ENCODE measurements at regions not wholly inside any gene's neighbourhood (a gene's known extent, or its start where the extent isn't known, plus 50 kb on each side); places are given as distances from the start of the nearest gene placed in this dataset.

DNA sequence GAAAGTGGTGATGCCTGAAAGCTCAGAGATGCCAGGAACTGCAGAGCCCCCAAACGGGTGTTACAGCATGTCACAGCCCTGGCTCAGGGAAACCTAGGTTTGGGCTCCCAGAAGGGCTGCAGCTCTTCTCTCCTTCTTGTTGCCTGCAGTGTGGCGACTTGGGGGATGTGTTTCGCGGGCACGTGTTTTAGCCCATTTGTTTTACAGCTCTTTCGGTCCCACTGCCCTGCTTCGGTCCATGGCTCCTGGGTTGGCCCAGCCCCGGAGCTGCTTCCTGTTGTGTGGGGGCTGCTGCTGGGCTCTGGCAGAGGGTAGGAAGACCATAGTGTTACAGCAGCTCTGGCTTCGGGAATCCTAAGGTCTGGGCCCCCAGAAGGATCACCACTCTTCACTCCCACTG is 222.9 kb upstream of the RIOK2 start:
- no peak for DNase-seq (ENCODE audit: low spot score)

DNA sequence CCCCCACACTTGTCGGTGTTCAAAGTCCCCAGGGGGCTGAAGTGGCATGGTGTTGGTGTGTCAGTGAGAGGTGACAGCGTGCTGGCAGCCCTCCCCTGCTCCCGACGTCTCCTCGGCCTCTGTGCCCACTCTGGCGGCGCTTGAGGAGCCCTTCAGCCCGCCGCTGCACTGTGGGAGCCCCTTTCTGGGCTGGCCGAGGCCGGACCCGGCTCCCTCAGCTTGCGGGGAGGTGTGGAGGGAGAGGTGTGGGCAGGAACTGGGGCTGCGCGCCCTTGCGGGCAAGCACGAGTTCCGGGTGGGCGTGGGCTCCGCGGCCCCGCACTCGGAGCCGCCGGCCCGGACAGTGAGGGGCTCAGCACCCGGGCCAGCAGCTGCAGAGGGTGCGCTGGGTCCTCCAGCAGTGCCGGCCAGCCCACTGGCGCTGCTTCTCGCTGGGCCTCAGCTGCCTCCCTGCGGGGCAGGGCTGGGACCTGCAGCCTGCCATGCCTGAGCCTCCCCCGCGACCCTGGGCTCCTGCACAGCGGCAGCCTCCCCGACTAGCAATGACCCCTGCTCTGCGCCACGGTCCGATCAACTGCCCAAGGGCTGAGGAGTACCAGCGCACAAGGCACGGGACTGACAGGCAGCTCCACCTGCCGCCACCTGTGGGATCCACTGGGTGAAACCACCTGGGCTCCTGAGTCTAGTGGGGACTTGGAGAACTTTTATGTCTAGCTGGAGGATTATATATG is 224.1 kb upstream of the RIOK2 start:
- DNase-seq (ENCODE audit: low spot score) = no peak

DNA sequence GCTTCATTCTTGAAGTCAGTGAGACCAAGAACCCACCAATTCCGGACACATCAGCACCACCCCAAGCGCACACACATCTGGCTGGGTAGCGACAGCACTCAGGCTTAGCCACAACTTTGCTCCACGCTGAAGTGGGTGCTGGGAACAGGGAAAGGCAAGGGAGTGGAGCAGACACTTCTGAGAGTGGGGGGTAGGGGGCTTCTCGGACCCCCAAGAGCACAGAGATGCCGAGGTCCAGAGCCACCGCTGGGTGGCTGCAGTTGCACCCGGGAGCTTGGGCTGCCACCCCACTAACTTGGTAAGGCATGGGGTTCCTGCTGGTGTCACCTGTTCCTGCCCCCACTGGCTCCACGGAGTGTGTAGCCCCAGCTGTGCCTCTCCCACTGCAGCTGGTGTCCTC is 225.3 kb upstream of the RIOK2 start:
- DNase-seq (ENCODE audit: low spot score) = no peak

DNA sequence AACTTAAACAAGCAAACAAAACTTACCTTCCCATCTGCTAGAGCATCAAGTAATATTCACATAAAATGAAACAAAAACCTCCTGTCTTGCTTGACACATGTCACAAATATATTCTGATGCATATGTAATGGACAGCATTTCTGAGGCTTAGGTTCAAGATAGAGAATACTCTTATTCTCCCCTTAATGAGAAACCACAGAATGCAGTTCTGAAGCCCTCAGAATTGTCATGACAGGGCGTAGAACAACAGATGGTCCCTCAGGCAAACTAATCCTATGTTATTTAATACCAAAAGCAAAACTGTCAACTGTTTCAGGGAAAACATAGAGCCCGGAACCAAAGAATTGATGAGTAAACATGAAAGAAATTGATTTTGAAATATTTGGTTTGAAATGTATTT is 229.9 kb upstream of the RIOK2 start:
- DNase-seq (ENCODE audit: low spot score) = no peak

DNA sequence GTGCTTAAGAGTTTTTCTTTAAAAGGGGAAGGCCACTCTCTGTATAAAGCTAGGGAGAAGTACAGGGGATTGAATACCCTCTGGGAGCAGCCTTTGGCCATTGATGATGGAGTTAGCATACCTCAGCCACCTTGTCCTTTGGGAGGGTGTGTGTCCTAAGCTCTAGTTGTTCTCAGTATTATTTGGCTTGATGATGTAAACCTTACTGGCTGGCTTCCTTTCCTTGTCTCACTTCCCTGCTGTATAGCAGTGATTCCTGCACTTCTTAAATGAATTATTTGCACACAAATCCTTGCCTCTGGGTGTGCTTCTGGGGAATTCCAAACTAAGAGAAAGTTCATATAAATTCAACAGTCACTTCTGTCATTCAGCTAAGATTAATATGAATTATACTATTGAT is 234.9 kb upstream of the RIOK2 start:
- DNase-seq (ENCODE audit: low spot score) = no peak

DNA sequence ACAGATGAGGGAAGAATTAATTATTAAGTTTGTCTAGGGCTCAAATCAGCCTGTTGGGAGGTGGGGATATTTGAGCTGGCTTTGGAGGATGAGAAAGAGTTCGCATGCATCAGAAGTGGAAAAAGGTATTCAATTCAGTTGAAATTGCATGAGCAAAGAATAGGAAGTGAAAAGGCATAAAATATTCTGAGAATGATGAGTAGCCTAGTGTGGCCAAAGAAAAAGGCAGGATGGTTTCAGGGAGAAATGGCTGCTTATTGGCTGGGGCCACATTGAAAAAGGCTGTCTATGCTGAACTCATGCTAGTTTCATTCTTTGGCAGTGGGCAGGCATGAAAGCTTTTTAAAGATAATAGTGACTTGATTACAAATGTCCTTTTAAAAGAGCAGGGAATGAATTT is 235.4 kb upstream of the RIOK2 start:
- DNase-seq (ENCODE audit: low spot score) = no peak

DNA sequence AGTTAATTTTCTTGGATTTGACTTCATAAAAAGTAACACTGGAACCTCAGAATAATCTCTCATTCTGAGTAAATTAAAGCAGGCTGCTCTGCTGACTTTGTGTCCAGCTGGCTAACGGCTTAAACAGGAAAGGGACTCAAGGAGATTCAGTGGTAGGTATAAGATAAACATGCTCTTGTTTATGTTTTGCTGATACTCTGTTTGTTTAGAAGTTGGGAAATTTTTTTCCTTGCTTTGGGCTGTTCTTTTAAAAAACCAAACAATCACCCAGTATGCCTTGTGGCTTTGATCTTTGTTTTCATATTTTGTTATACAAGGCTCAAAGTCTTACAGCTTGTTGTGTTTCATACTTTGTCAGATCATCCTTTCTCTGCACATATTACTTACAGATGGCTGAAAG is 237.6 kb upstream of the RIOK2 start:
- no peak for DNase-seq (ENCODE audit: low spot score)

DNA sequence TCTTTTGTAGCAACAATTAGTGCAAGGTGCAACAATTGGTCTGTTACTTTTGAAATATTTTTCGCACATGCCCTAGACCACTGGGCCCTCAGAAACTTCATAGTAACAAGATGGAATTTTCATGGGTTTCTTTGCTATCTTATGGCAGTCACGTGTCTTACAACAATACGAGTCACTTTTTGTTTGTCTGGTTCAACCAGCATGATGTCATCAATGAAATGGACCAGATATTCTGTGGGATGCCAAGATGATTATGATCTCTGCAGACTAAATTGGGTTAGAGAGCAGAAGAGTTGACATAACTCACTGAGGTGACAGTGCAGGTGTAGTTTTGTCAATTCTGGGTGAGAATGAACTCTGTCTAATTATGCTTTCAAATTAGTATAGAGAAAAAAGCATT is 239.6 kb upstream of the RIOK2 start:
- no peak for DNase-seq (ENCODE audit: low spot score)

DNA sequence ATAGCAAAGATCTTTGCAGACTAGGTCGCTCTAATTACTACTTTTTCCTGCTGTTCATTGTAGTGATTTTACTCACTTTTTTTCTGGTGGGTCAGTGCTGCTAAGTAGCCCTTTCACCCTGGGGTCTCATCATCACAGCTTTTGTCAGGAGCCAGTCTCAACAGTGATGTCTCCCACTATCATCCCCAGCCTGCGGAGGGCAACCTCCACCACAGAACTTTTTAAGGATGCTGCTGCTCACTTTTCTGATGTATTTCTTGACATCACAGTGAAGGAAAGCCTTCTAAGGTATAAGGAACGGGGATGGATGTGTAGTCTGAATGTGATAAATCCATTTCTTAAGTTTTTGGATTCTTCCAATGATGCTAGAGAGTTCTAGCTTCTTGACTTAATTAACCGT is 242.5 kb upstream of the RIOK2 start:
- no peak for DNase-seq (ENCODE audit: low spot score)

DNA sequence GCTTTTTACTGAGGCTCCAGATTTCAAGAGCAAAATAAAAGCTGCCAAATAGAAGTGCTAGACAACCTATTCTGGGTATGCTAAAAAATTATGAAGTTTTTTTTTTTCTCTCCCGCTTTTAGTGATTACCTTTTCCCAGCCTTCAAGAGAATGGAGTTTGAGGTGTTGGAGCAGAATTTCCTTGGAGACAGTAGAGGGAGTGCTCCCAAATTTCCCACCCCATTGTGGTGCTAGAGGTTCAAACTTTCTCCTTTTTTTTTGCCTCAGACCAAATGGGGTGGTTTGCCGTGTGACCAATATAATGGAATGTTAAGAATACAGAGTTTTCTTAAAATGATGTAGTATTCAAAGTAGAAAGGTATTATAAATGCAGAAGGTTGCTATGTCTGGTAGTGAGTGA is 244.2 kb upstream of the RIOK2 start:
- no peak for DNase-seq (ENCODE audit: low spot score)

DNA sequence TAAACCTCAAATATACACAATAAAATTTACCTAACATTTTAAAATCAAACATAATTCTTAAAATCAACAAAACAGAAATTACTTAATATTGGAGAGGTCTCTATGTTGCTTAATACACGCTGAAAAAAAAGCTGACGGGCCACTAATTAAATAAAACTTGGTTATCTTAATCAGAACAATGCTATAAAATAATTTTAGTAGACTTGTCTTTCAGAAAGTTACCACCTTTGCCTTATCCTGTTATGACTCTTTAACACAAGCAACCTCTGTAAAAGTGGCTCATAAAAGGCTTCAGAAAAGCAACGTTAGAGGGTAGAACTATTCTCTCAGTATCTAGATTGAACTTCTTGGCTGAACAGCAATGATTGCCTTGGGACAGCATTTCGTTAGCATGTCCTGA is 251.0 kb upstream of the RIOK2 start:
- DNase-seq (ENCODE audit: low spot score) = no peak

DNA sequence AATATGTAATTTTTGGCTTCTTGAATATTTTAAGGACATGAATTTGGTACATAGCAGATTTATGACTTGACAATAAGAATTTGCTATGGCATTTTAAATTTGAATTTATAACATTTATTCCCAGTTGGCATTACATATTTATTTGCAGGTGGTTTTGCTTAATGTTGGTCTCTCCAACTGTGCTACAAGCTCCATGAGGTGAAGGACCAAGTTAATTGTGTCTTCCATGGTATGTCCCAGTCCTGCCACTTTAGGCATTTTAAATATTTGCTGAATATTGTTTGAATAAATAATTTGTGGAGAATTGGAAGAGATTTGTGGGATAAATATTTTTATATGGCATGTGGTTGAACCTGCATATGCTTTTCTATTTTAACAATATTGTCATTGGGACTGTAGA is 253.4 kb upstream of the RIOK2 start:
- no peak for DNase-seq (ENCODE audit: low spot score)

DNA sequence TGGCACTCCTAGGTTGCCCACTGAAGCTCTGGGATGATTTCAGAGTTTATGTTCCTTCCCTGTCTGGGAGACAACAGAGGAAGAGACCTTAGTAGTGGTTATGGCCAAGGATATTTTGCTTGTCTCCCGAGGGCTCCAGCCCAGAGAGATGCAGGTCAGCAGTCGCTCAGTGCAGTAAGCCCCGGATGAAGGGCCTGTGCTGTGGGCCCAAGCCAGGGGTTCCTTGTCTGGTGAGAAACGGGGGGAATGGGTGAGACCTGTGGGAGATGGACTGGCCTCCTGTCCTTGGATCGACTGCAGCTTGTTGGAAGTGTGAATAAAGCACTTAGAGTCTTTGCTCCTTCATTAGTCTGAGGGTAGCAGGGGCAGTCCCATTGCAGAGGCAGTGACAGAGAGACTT is 260.7 kb upstream of the RIOK2 start:
- no peak for DNase-seq (ENCODE audit: low spot score)

DNA sequence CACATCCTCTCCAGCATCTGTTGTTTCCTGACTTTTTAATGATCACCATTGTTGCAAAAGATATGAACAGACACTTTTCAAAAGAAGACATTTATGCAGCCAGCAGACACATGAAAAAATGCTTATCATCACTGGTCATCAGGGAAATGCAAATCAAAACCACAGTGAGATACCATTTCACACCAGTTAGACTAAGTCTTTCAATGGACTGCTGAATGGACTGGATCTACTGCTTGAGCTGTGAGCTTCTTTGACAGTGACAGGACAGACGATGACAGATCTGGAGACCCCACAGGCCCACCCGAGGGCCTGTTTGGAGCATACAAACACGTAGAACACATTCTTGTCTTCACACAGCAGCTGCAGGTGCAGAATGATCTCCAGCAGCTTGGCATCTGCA is 266.1 kb upstream of the RIOK2 start:
- DNase-seq (ENCODE audit: low spot score) = no peak

DNA sequence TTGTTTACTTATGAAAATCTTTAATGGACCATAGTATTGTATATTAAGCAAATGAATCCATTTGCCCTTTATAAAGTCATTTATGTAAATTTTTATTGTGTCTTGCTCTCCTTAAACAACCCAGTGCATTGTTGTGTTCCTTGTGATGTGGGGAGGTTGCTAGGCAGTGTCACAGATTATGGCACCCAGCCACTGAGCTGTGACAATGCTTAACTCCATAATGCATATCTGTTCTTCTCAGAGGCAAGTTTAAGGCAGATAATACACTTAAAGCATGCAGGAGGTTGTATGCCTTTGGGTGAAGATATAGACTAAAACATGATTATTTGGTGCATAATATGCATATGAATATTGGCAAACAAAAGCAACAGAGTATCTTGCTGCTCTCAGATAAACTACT is 269.6 kb upstream of the RIOK2 start:
- no peak for DNase-seq (ENCODE audit: low spot score)

DNA sequence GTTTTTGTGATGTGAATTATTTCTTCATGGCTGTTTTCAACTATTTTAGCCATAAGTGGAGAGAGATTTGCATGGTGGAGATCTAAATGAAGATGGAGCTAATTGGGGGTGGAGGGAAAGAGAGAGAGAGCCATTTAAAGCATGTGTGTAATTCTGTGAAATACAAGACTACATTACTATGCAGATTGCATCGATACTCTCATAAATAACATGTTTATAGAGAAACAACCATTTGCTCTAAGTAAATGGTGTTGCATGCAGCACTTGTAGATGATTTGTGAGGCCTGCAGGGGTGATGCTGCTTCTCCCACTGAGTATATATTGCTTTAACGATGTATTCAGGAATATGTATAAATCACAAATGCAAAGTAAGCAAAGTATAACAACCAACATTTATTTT is 270.2 kb upstream of the RIOK2 start:
- no peak for DNase-seq (ENCODE audit: low spot score)

DNA sequence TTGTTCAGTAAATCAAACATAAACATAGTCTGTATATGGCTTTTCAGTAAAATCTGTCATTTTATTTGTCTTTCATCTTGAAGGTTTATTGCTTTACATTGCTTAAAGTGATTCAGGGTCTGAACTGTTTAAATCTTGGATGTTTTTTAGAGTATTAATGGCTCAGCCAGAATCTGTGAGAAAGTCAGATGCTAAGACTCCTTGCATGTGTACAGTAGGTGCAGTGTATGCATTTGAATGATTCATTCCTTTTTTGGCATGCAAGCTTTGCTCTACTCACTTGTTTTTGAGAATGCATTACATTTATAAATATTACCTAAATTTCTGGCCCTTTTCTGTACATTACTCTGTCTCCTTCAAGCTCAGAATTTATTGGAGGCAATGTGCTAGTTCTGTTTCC is 271.0 kb upstream of the RIOK2 start:
- no peak for DNase-seq (ENCODE audit: low spot score)

DNA sequence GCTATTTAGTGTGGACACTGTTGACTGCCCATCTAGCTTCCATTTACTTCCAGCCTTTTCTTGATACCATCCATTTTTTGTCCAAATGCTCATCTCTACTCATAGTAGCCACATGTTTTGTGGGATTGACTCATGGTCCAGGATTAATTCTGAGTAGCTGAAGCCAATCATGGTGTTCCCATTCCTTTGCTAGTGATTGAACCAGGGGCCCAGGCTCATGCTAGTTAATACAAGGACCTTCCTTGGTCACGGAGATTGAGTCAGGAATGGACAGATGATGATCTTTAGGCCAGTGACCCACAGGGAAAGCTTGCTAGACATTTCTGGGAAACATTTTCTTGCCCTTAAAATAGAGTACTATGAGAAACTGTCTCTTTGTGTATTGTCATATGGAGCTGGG is 272.9 kb upstream of the RIOK2 start:
- DNase-seq (ENCODE audit: low spot score) = no peak

DNA sequence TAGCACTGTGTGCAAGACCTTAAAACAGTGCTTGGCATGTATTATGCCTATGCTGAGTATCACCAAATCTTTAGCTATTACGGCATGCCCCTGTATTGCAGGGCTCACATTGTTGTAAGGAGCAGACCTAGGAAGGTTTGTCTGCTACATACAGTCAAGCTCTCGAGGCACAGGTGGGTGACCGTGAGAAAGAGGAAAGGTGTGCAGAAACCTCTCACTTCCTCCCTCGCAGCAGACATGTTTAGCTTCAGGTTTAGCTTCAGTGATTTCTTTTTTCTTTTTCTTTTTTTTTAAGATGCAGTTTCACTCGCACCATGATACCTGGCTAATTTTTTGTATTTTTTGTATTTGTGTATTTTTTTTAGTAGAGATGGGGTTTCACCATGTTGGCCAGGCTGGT is 275.8 kb upstream of the RIOK2 start:
- DNase-seq (ENCODE audit: low spot score) = no peak

DNA sequence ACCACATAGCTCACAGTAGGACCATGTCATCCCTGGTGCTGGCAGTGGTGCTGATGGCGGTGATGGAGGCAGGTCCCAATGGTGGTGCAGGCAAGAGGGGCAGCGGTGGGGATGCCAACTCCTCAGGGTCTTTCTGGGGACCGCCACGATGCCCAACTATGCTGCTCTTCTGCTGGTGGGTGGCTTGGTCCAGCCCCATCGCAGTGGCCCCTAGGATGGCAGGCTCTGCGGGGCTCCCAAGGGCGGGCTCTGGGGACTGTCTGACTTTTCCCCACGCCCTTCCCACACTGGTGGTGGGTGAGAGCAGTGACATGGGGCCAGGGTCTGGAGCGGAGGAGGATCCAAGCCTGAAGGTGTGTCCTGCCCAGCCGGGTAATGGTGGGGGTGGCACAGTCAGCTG is 288.9 kb upstream of the RIOK2 start:
- DNase-seq (ENCODE audit: low spot score) = no peak

DNA sequence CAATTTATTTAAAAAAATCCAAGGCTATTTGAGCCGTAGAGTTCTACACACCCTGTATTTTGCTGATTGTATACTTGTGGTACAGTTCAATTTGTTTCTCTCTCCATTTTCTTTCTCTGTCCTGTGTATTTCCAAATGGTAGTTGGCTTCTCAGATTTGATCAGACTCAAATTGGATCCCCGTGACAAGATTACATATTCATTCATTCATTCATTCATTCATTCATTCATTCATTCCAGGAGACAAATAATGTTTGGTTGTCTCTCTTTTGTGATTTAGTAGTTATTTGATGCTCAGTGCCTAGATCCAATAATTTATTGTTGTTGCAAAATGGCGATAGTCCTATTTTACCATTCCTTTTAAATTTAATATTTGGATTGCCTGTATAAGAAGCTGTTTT is 292.8 kb upstream of the RIOK2 start:
- DNase-seq (ENCODE audit: low spot score) = no peak

DNA sequence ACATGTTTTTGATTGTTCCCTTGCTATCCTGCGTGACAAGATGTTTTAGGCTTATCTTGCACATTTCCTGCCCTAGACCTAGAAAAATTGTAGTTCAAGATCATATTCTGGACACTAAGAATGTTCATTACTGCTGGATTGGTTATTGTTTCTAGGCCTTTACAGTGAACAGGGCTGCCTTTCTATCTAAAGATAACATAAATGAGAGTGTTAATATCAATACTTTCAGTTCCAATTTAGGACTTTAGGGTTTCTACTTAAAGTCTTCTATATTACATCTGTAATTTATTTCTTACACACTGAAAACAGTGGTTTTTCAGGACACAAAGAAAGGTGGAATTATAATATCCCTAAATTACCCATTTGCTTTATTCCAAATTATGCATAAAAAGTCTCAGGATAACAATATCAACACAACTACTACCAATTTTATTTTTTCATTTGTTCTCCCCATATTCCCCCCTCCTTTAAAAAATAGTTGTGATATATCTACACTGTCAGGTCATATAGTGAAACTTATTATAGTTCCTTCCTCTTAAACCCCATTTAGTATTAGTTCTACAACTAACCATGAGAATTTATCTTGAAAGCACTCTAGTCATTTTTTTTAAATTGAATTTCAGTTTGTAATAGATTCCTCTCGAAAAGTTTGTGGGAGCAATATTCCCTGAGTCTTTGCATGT is 293.9 kb upstream of the RIOK2 start:
- no peak for DNase-seq (ENCODE audit: low spot score)

DNA sequence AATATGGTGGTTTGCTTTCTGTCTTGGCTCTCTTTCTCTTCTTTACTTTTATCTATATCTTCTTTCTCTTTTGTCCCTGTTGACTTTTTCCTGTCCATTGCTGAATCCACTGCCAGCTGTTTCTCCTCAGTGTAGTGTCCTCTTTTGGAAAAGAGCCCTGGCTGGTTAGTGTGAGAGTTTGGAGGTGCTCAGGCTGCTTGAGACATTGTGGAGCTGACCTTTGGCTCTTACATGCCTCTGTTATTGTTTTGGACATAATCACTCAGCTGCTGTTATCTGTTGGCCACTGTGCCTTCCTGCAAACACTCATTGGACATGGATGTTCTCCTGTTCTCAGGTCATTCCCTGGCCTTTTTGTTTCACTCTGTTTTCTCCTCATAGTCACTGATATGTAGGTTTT is 295.4 kb upstream of the RIOK2 start:
- DNase-seq (ENCODE audit: low spot score) = no peak

DNA sequence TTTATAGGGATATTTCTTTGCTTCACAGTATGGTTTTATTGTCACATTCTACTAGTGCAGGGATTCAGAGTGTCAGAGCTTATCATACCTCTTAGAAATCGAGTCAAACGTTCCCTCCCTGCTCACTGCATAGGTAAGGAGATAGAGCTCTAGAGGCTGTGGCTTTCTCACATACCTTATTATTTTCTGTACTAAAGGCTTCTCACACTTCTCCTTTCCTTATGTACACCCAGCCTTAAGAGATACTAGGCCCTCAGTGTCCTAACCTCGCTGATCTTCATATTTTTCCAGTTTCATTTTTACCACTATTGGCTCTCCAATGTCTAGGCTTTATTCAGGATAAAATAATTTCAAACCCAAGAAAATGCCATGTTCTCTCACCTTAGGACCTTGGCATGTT is 297.3 kb upstream of the RIOK2 start:
- no peak for DNase-seq (ENCODE audit: low spot score)

Data from CD4-positive, alpha-beta T cell treated with Interleukin-6 at 100 ng/mL for 8 hours (primary cell).